Ovary (tissue), 3 donors: ENCODE measurements at regions not wholly inside any gene's neighbourhood (a gene's known extent, or its start where the extent isn't known, plus 50 kb on each side); places are given as distances from the start of the nearest gene placed in this dataset.

Experiments
- EP300 ChIP-seq: sonication (generic); formaldehyde crosslinking; IDR thresholded peaks from one replicate; pipeline ENCODE4 v1.6.1; 2017; ENCODE audit warnings: antibody characterized with exemption
- POLR2A ChIP-seq: fragments of 450-650 bp; IDR thresholded peaks from one replicate; pipeline ENCODE4 v1.6.1; 2017; ENCODE audit warnings: antibody characterized with exemption, mild to moderate bottlenecking, moderate library complexity
- TF ChIP-seq, protein P1 (sequence below), 3 donors: fragments of 450-650 bp in 2 of 3; fragments of 200-600 bp in 1 of 3; IDR thresholded peaks; one replicate each; pipeline versions ENCODE4 v1.5.1 to v1.8.0; 2016 to 2022; ENCODE audit warnings: antibody characterized with exemption in 3 of 3, mild to moderate bottlenecking in 1 of 3
- donor health status: DM: no; HTN: no; CAD: no.

- TF ChIP-seq POLR2A (no peak), EP300 (no peak)
- TF ChIP-seq, protein P1, sequence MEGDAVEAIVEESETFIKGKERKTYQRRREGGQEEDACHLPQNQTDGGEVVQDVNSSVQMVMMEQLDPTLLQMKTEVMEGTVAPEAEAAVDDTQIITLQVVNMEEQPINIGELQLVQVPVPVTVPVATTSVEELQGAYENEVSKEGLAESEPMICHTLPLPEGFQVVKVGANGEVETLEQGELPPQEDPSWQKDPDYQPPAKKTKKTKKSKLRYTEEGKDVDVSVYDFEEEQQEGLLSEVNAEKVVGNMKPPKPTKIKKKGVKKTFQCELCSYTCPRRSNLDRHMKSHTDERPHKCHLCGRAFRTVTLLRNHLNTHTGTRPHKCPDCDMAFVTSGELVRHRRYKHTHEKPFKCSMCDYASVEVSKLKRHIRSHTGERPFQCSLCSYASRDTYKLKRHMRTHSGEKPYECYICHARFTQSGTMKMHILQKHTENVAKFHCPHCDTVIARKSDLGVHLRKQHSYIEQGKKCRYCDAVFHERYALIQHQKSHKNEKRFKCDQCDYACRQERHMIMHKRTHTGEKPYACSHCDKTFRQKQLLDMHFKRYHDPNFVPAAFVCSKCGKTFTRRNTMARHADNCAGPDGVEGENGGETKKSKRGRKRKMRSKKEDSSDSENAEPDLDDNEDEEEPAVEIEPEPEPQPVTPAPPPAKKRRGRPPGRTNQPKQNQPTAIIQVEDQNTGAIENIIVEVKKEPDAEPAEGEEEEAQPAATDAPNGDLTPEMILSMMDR (IDR thresholded peaks at IDR 0.05), result no peak
Measured at GRCh38 chr19:31553846-31554215, 204.6 kb upstream of the TSHZ3 start.
